Epithelial cell of esophagus (primary cell): ENCODE measurements at regions not wholly inside any gene's neighbourhood (a gene's known extent, or its start where the extent isn't known, plus 50 kb on each side); places are given as distances from the start of the nearest gene placed in this dataset.

Source experiments
- DNase-seq: peaks from one replicate; pipeline ENCODE4 v3.0.0; 2010; ENCODE audit warnings: low read depth
- H3K4me3 ChIP-seq: 2 replicates; pipeline ENCODE4 v1.5.1; 2011; ENCODE audit warnings: mild to moderate bottlenecking, low read length, control low read depth
- CTCF ChIP-seq: IDR thresholded peaks from 2 replicates; pipeline ENCODE4 v1.5.1; 2011; ENCODE audit warnings: low read depth, mild to moderate bottlenecking, low read length, control low read depth, inconsistent platforms; ENCODE audit not compliant: insufficient read depth; ENCODE audit errors: missing control alignments

GRCh38 chr17:83186226-83186625, 106.8 kb downstream of the METRNL start:
- H3K4me3 ChIP-seq: no peak overlapping the region
- DNase-seq: no peak
- TF ChIP-seq CTCF: no peak

DNA sequence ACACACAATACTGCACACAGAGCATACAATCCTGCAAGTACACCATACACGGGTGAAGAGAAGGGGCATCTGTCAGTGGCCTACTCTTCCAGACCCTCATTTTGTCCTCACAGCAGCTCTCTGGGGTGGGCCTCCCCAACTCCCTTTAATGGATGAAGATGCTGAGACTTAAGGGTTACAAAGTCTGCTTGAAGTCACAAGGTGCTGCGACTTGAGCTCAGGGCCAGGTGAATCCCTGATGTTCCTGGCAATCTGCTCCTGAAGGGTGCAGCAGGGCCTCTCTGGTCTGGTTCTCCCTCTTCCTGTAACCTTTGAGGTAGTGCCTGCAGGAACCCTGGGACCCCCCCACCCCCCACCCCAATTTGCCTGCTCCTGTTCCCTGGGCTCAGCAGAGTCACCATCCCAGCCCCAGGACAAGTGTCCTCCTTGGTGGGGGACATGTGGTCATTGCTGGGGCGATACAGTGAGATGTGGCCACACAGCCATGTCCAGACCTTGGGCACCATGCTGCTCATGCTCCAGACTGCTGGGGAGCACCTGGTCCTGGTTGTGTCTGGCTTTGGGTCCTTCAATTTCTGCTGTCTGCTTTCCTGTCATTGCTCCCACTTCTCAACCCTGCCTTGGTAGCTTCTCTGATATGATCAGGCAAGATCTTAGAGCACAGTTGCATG, 107.5 kb downstream of the METRNL start:
- H3K4me3 ChIP-seq: no peak overlapping the region
- no peak for DNase-seq
- no peak for TF ChIP-seq CTCF

GRCh38 chr17:83187782-83188311, 108.4 kb downstream of the METRNL start:
- no peak overlapping the region for H3K4me3 ChIP-seq
- no peak for TF ChIP-seq CTCF
- no peak for DNase-seq

DNA sequence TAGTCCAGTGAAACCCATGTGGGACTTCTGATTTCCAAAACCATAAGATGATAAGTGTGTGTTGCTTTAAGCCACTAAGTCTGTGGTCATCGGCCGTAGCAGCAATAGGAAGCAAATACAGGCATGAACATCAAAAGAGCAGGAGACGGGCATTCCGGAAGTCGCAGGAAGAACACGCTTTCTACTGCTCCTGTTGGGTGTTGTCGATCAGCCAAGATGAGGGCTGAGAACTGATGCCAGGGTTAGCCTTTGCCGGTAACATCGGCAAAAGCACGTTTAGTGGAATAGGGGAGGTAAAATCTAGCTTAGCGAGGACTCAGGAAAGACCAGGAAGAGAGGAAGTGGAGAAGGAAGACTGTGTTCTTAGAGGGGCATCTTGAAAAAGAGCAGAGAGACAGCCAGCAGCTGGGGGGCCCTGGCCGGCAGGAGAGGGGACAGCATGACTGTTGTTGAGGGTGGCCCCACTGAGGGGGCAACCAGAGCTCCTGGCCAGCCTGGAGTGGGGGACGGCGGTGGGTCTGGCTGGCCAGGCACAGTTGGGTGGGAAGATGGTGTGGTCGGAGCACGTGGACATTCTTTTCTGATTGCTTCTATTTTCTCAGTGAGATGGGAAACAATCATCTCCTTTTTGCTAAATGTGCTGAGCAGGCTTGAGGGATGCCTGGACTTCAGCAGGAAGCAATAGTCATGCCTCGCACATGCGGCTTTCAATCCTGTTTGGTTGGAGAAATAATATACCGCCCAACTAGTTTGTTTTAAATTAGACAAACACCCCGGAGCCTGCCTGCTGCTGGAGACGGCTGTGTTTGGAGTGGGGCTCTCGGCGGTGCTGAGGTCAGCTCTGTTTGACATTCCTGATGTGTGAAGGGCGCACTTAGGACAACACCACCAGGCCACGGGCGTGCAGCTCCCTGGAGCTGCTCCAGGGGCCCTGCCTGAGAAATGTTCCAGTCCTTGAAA, 109.9 kb downstream of the METRNL start:
- DNase-seq: no peak
- H3K4me3 ChIP-seq: no peak overlapping the region
- TF ChIP-seq CTCF: no peak

GRCh38 chr17:83190004-83190385, 110.6 kb downstream of the METRNL start:
- TF ChIP-seq CTCF: no peak
- no peak overlapping the region for H3K4me3 ChIP-seq
- DNase-seq: no peak

GRCh38 chr17:83190601-83191387, 111.4 kb downstream of the METRNL start:
- no peak for TF ChIP-seq CTCF
- no peak overlapping the region for H3K4me3 ChIP-seq
- DNase-seq: no peak
